Heart left ventricle (tissue), 13 donors: ENCODE measurements at regions not wholly inside any gene's neighbourhood (a gene's known extent, or its start where the extent isn't known, plus 50 kb on each side); places are given as distances from the start of the nearest gene placed in this dataset.

Experiments used
- CTCF ChIP-seq, 12 donors: fragments of 200-600 bp; sonication (generic) in 4 of 12; IDR thresholded peaks; one replicate each; pipeline versions ENCODE4 v1.5.0 to v1.8.0; 2018 to 2022; ENCODE audit warnings: antibody characterized with exemption in 12 of 12, mild to moderate bottlenecking in 5 of 12
- POLR2A ChIP-seq, 2 donors: fragments of 450-650 bp; IDR thresholded peaks; one replicate each; pipeline ENCODE4 v1.6.1; 2017; ENCODE audit warnings: antibody characterized with exemption in 2 of 2, mild to moderate bottlenecking in 2 of 2, moderate library complexity in 2 of 2
- donor health status: ischemic (EF 13 %, LVEDD 7.1; RV severe dilation, severe dysfunction).
- donor health status: DM: no; HTN: yes; CAD: no.
- donor health status: DM: no; HTN: no; CAD: no.
- donor health status: ischemic (EF 25% LVEDD 6.9; RV normal size, moderate dysfunction).
- donor health status: ischemic (EF 25% LVEDD 5.7; RV mildly dilated, moderate dysfunction).
- donor health status: ischemic (EF 35%, LVEDD 5.7; RV mildly dilated, moderate dysfunction).
- donor health status: nonischemic (EF 11% LVEDD 7.7; RV severe dilation, severe dysfunction).
- donor health status: DM: yes; HTN: yes; CAD: no.
- donor health status: PGD.
- donor health status: ischemic (EF 29% LVEDD 5.4; RV normal size, mild dysfunction).
- donor health status: nonischemic (EF 23%, LVEDD 6.1; RV moderate dilation, normal function).

GRCh38 chr6:9025228-9025627 lies 589.9 kb upstream of the SLC35B3 start:
- TF ChIP-seq CTCF (IDR thresholded peaks at IDR 0.05) (no peak), POLR2A (IDR thresholded peaks at IDR 0.05) (no peak)
